Astrocyte (in vitro differentiated cells and primary cell): ENCODE measurements at regions not wholly inside any gene's neighbourhood (a gene's known extent, or its start where the extent isn't known, plus 50 kb on each side); places are given as distances from the start of the nearest gene placed in this dataset.

Source experiments
- DNase-seq: peaks from one replicate; pipeline ENCODE4 v3.0.0-alpha.2; 2010; ENCODE audit warnings: low read depth
- FAIRE-seq: peaks from 2 replicates; lab custom pipeline; 2011; peaks lifted over from hg19 to GRCh38; lab: Jason Lieb, UNC
- H2AFZ ChIP-seq: 2 replicates; pipeline ENCODE4 v1.6.0; 2012; ENCODE audit warnings: low read depth, low read length, inconsistent platforms
- H3K27ac ChIP-seq: 2 replicates; pipeline ENCODE4 v1.5.1; 2011; ENCODE audit warnings: low read depth, low read length, inconsistent platforms
- H3K27me3 ChIP-seq: 2 replicates; pipeline ENCODE4 v1.6.0; 2011; ENCODE audit warnings: low read length, inconsistent platforms; ENCODE audit not compliant: insufficient read depth
- H3K36me3 ChIP-seq: 2 replicates; pipeline ENCODE4 v1.5.1; 2011; ENCODE audit warnings: low read length, inconsistent platforms; ENCODE audit not compliant: insufficient read depth
- H3K4me1 ChIP-seq: 2 replicates; pipeline ENCODE4 v1.5.1; 2011; ENCODE audit warnings: low read length, inconsistent platforms; ENCODE audit not compliant: insufficient read depth
- H3K4me2 ChIP-seq: 2 replicates; pipeline ENCODE4 v1.6.0; 2012; ENCODE audit warnings: low read length, inconsistent platforms
- H3K4me3 ChIP-seq: 2 replicates; pipeline ENCODE4 v1.5.1; 2011; ENCODE audit warnings: low read depth, mild to moderate bottlenecking, low read length, inconsistent platforms; ENCODE audit not compliant: insufficient read depth
- H3K79me2 ChIP-seq: 2 replicates; pipeline ENCODE4 v1.6.0; 2012; ENCODE audit warnings: mild to moderate bottlenecking, low read length, inconsistent platforms; ENCODE audit not compliant: insufficient read depth
- H3K9ac ChIP-seq: 2 replicates; pipeline ENCODE4 v1.6.0; 2012; ENCODE audit warnings: mild to moderate bottlenecking, low read length, inconsistent platforms
- H3K9me3 ChIP-seq: 2 replicates; pipeline ENCODE4 v1.5.1; 2012; ENCODE audit warnings: low read depth, mild to moderate bottlenecking, low read length, inconsistent platforms; ENCODE audit not compliant: insufficient read depth
- H4K20me1 ChIP-seq: 2 replicates; pipeline ENCODE4 v1.6.0; 2012; ENCODE audit warnings: low read length, inconsistent platforms; ENCODE audit not compliant: insufficient read depth
- H3K27ac Mint-ChIP-seq: one replicate; pipeline ENCODE4 v1.8.0; 2021; ENCODE audit warnings: mild to moderate bottlenecking, mixed read lengths; ENCODE audit not compliant: unreplicated experiment
- H3K27me3 Mint-ChIP-seq: one replicate; pipeline ENCODE4 v1.8.0; 2021; ENCODE audit warnings: low read depth, mixed read lengths; ENCODE audit not compliant: unreplicated experiment
- H3K36me3 Mint-ChIP-seq: one replicate; pipeline ENCODE4 v1.8.0; 2021; ENCODE audit warnings: low read depth, mixed read lengths; ENCODE audit not compliant: unreplicated experiment
- H3K4me1 Mint-ChIP-seq: one replicate; pipeline ENCODE4 v1.8.0; 2021; ENCODE audit warnings: low read depth, mixed read lengths; ENCODE audit not compliant: unreplicated experiment
- H3K4me3 Mint-ChIP-seq: one replicate; pipeline ENCODE4 v1.8.0; 2021; ENCODE audit warnings: mild to moderate bottlenecking, moderate library complexity, mixed read lengths; ENCODE audit not compliant: unreplicated experiment
- H3K9me3 Mint-ChIP-seq: one replicate; pipeline ENCODE4 v1.8.0; 2021; ENCODE audit warnings: mild to moderate bottlenecking, mixed read lengths; ENCODE audit not compliant: unreplicated experiment
- CTCF ChIP-seq: IDR thresholded peaks from 2 replicates; pipeline ENCODE4 v1.5.1; 2011; ENCODE audit warnings: low read depth, mild to moderate bottlenecking, inconsistent platforms, low read length, moderate library complexity; ENCODE audit not compliant: insufficient read depth
- EZH2 ChIP-seq: IDR thresholded peaks from 2 replicates; pipeline ENCODE4 v1.6.1; 2012; ENCODE audit warnings: mild to moderate bottlenecking, low read length, inconsistent platforms; ENCODE audit not compliant: insufficient read depth

GRCh38 chr13:83819611-83820010 lies 62.7 kb downstream of the SLITRK1 start:
- TF ChIP-seq CTCF: no peak
- no peak for TF ChIP-seq EZH2
- Histone ChIP-seq H2AFZ (no peak overlapping the region), H3K4me3 (no peak overlapping the region), H3K27ac (no peak overlapping the region), H3K36me3 (no peaks in the 10 kb centered on the region), H3K9ac (no peak overlapping the region), H3K4me1 (no peaks in the 10 kb centered on the region), H3K9me3 (peaks cover 7% of the 10 kb centered on the region), H4K20me1 (no peaks in the 10 kb centered on the region), H3K79me2 (no peaks in the 10 kb centered on the region), H3K4me2 (no peak overlapping the region), H3K27me3 (no peaks in the 10 kb centered on the region)
- Mint-ChIP-seq H3K36me3 (no peaks in the 10 kb centered on the region), H3K27me3 (no peaks in the 10 kb centered on the region), H3K9me3 (no peaks in the 10 kb centered on the region), H3K27ac (peak overlapping the region; percentile 93), H3K4me1 (peaks cover 10% of the 10 kb centered on the region), H3K4me3 (no peak overlapping the region)
- FAIRE-seq: no peak
- DNase-seq: peak; percentile 51

DNA sequence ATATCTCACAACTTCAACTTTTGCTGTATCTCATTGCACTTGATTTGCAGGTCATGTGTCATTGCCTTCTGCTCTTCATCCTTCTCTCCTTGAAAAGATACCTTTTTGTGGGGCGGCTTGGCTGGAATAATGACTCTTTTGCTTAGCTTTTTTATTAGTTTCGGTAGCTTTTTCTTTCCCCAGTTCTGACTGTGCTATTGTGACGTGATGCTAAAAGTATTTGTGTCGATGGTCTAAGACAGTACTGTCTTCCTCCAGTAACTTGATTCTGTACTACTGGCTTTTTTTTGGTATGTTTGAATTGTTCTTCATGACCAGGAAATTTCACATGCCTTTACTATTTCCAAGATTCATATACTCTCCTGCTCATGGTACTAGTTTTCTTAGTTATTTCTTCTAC lies 63.1 kb downstream of the SLITRK1 start:
- Histone ChIP-seq H4K20me1 (no peaks in the 10 kb centered on the region), H3K27me3 (no peaks in the 10 kb centered on the region), H3K79me2 (no peaks in the 10 kb centered on the region), H3K9ac (no peak overlapping the region), H2AFZ (no peak overlapping the region), H3K4me2 (no peak overlapping the region), H3K4me3 (no peak overlapping the region), H3K9me3 (peaks cover 5% of the 10 kb centered on the region), H3K27ac (no peak overlapping the region), H3K4me1 (no peaks in the 10 kb centered on the region), H3K36me3 (no peaks in the 10 kb centered on the region)
- Mint-ChIP-seq H3K9me3 (no peaks in the 10 kb centered on the region), H3K36me3 (no peaks in the 10 kb centered on the region), H3K4me3 (no peak overlapping the region), H3K27me3 (no peaks in the 10 kb centered on the region), H3K27ac (peak overlapping the region; percentile 93), H3K4me1 (peaks cover 10% of the 10 kb centered on the region)
- TF ChIP-seq CTCF: no peak
- TF ChIP-seq EZH2: no peak
- FAIRE-seq: no peak
- peak; percentile 53 for DNase-seq

DNA sequence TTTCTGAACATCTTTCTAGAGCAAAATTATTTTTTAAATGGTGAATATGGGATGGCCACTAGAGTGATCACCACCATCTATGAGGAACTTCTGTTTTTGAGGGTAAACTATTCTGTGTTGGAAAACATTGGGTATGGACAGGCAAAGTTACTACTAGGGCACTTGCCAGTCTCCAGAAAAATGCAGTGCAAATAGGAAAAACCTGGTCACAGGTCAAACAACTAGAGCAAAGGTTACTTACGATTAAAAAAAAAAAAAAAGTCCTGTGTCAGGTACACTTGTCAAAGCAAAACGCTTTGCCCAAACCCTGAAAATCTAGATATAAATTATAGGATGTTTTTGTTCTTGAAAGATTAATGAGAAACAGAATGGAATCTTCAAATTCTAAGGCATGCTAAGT lies 66.2 kb downstream of the SLITRK1 start:
- Mint-ChIP-seq H3K4me3 (no peak overlapping the region), H3K36me3 (no peaks in the 10 kb centered on the region), H3K27me3 (no peaks in the 10 kb centered on the region), H3K27ac (no peak overlapping the region), H3K9me3 (no peaks in the 10 kb centered on the region), H3K4me1 (peaks cover 10% of the 10 kb centered on the region)
- TF ChIP-seq CTCF: no peak
- no peak for TF ChIP-seq EZH2
- Histone ChIP-seq H4K20me1 (no peaks in the 10 kb centered on the region), H3K27ac (no peak overlapping the region), H3K79me2 (no peaks in the 10 kb centered on the region), H3K4me3 (no peak overlapping the region), H3K4me1 (no peaks in the 10 kb centered on the region), H3K4me2 (no peak overlapping the region), H3K9ac (no peak overlapping the region), H3K9me3 (no peaks in the 10 kb centered on the region), H2AFZ (no peak overlapping the region), H3K27me3 (no peaks in the 10 kb centered on the region), H3K36me3 (no peaks in the 10 kb centered on the region)
- no peak for DNase-seq
- FAIRE-seq: no peak
